ENCODE measurements at regions not wholly inside any gene's neighbourhood (a gene's known extent, or its start where the extent isn't known, plus 50 kb on each side); places are given as distances from the start of the nearest gene placed in this dataset.

GRCh38 chr12:25382311-25383106 lies 131.8 kb upstream of the KRAS start:
- TF ChIP-seq CTCF (IDR thresholded peaks at IDR 0.05) (no peak), POLR2A (IDR thresholded peaks at IDR 0.05) (no peak), EP300 (IDR thresholded peaks at IDR 0.05) (no peak)

All from ovary (tissue), 3 donors.